ENCODE measurements at regions not wholly inside any gene's neighbourhood (a gene's known extent, or its start where the extent isn't known, plus 50 kb on each side); places are given as distances from the start of the nearest gene placed in this dataset.
A peak's percentile ranks its signal among the peaks of the same experiment; 100 is the strongest.

GRCh38 chr20:11692567-11692966, 225.1 kb upstream of the BTBD3 start:
- DNase-seq (ENCODE audit: low read depth in 1 of 2, low spot score in 2 of 2) (no peak), FAIRE-seq (no peak)
- Histone ChIP-seq H4K20me1 (replicated peaks in 1 of 2; ENCODE audit: control insufficient read depth in 1 of 2, insufficient read depth in 2 of 2, low read length in 2 of 2) (no peaks in the 10 kb centered on the region), H3K27me3 (replicated peaks in 1 of 4; ENCODE audit: control insufficient read depth in 3 of 4, extremely low read depth in 1 of 4, insufficient read depth in 3 of 4, low read length in 3 of 4) (peaks cover 0 to 4% (median under 1%) of the 10 kb centered on the region in 4 experiments; a peak in 4 of 7 replicates), H4K8ac (ENCODE audit: extremely low read depth, insufficient read depth, low read length) (no peak overlapping the region), H3K27ac (ENCODE audit: low read depth, low read length) (no peak overlapping the region), H3K4ac (replicated peaks; ENCODE audit: insufficient read length, low read depth, low read length) (no peak overlapping the region), H3K36me3 (ENCODE audit: control insufficient read depth in 2 of 4, insufficient read depth in 4 of 4, low read length in 3 of 4) (no peaks in the 10 kb centered on the region), H3K56ac (replicated peaks; ENCODE audit: insufficient read length, low read depth, low read length) (no peak overlapping the region), H3K9me3 (ENCODE audit: insufficient read depth in 2 of 2, low read depth in 1 of 2, low read length in 1 of 2) (peaks cover 4% of the 10 kb centered on the region in 2 experiments; a peak in 3 of 4 replicates), H2BK12ac (ENCODE audit: low read depth, low read length) (no peak overlapping the region), H3K18ac (ENCODE audit: extremely low read depth, low read length) (no peak overlapping the region), H3K14ac (ENCODE audit: insufficient read length) (no peak overlapping the region), H2BK5ac (ENCODE audit: low read depth, low read length) (no peak overlapping the region), H3K79me2 (ENCODE audit: control insufficient read depth in 1 of 2, insufficient read depth in 2 of 2, low read length in 2 of 2) (no peaks in the 10 kb centered on the region), H3K23ac (ENCODE audit: insufficient read length) (no peak overlapping the region), H2AFZ (ENCODE audit: low read length) (no peak overlapping the region), H2BK20ac (ENCODE audit: low read length) (no peak overlapping the region), H3K4me2 (ENCODE audit: insufficient read depth in 1 of 2, low read depth in 2 of 2, low read length in 2 of 2) (no peak overlapping the region), H2BK120ac (replicated peaks; ENCODE audit: low read depth, low read length) (no peak overlapping the region), H3K4me1 (replicated peaks in 1 of 4; ENCODE audit: control insufficient read depth in 3 of 4, insufficient read depth in 4 of 4, low read length in 3 of 4) (no peaks in the 10 kb centered on the region), H4K91ac (replicated peaks; ENCODE audit: insufficient read length, low read length) (no peak overlapping the region), H3K23me2 (ENCODE audit: low read depth, low read length) (no peaks in the 10 kb centered on the region), H3K4me3 (ENCODE audit: extremely low read depth in 1 of 4, insufficient read depth in 2 of 4, low read depth in 3 of 4, low read length in 4 of 4) (no peak overlapping the region), H3K79me1 (ENCODE audit: low read depth, low read length) (no peaks in the 10 kb centered on the region), H3K9ac (replicated peaks in 1 of 4; ENCODE audit: extremely low read depth in 1 of 4, low read depth in 3 of 4, low read length in 3 of 4) (peak overlapping the region in 1 of 4 experiments; percentile 8; a peak in 1 of 7 replicates), H4K5ac (ENCODE audit: insufficient read length, low read depth, low read length) (no peak overlapping the region), H2AK5ac (ENCODE audit: low read depth, low read length) (no peak overlapping the region), H2BK15ac (ENCODE audit: low read length) (no peak overlapping the region)
- CTCF ChIA-PET (ENCODE audit: partially characterized antibody), result interaction anchor here (1.0 to 1.9 kb wide), 4 partner anchors 13 to 121 kb away, joined by 3 to 7 read pairs (median 3); no protein-coding TSS in a partner anchor
- POLR2A ChIA-PET (ENCODE audit: partially characterized antibody), result no interaction called here
- WGBS, 2 experiments (ENCODE audit: extremely low coverage in 1 of 2, insufficient coverage in 1 of 2, insufficient read length in 1 of 2, insufficient replicate concordance in 2 of 2, low coverage in 1 of 2, low lambda C conversion rate in 2 of 2, missing lambda C conversion rate in 1 of 2), result 84% methylated on average over 2 of the region's 2 CpGs; no CpG with 5 or more reads in 1 of the 2 experiments
- no peak for TF ChIP-seq GTF2F1 (IDR thresholded peaks at IDR 0.05; ENCODE audit: borderline replicate concordance, low read depth, low read length)
- TF ChIP-seq SAP30 (IDR thresholded peaks at IDR 0.05; ENCODE audit: insufficient read depth, insufficient replicate concordance, low read length), result no peak
- no peak for TF ChIP-seq KDM4A (IDR thresholded peaks at IDR 0.05; ENCODE audit: low read depth, low read length, severe bottlenecking)
- TF ChIP-seq CTBP2 (IDR thresholded peaks at IDR 0.05; ENCODE audit: borderline replicate concordance, insufficient read depth, insufficient read length, low read length), result no peak

Data from H1 (cell line).